Cardiac septum (tissue), 1 donor: ENCODE measurements at regions not wholly inside any gene's neighbourhood (a gene's known extent, or its start where the extent isn't known, plus 50 kb on each side); places are given as distances from the start of the nearest gene placed in this dataset.
"Not testable (repeated sequence)": the region's sequence is repeated elsewhere in the genome, so short reads cannot be mapped to it uniquely, and the experiment has no call there.

ENCODE experiments used
- DNase-seq: peaks from one replicate; pipeline ENCODE4 v3.0.0-alpha.2; 2020; ENCODE audit warnings: low spot score
- intact Hi-C: fragments of 100-400 bp; cut with DNase I; formaldehyde crosslinking; loops from one replicate; pipeline ENCODE4 v1.14.0; 2022
- donor health status: DM: no; HTN: no; CAD: no.

GRCh38 chr6:4725136-4725760 lies 51.0 kb upstream of the CDYL start:
- intact Hi-C loops, DNase-seq: not testable (repeated sequence)

- not testable (repeated sequence) for DNase-seq
These were observed 51.5 kb upstream of the CDYL start for GRCh38 chr6:4724727-4725126.

GRCh38 chr6:4723383-4723782 lies 52.8 kb upstream of the CDYL start:
- intact Hi-C loops, result no loop called here
- no peak for DNase-seq

More at GRCh38 chr6:4724727-4725126, 51.5 kb upstream of the CDYL start:
- intact Hi-C loops, result not testable (repeated sequence)

- DNase-seq, intact Hi-C loops: not testable (repeated sequence)
These were observed 54.8 kb upstream of the CDYL start for GRCh38 chr6:4721368-4721767.

- intact Hi-C loops, result no loop called here
- DNase-seq, result no peak
These were observed 56.7 kb upstream of the CDYL start for GRCh38 chr6:4719491-4719890.

GRCh38 chr6:4717856-4718255 lies 58.3 kb upstream of the CDYL start:
- intact Hi-C loops, result no loop called here
- DNase-seq, result no peak

GRCh38 chr6:4717124-4717523 lies 59.1 kb upstream of the CDYL start:
- no peak for DNase-seq
- intact Hi-C loops, result no loop called here

- intact Hi-C loops, result no loop called here
- DNase-seq, result no peak
These were observed 61.2 kb upstream of the CDYL start for GRCh38 chr6:4714961-4715501.

GRCh38 chr6:4712291-4712690 lies 63.9 kb upstream of the CDYL start:
- DNase-seq, result no peak
- intact Hi-C loops, result no loop called here

GRCh38 chr6:4707011-4707410 lies 69.2 kb upstream of the CDYL start:
- intact Hi-C loops, result no loop called here
- no peak for DNase-seq

GRCh38 chr6:4705809-4706208 lies 70.4 kb upstream of the CDYL start:
- DNase-seq, result no peak
- intact Hi-C loops, result no loop called here

GRCh38 chr6:4703382-4703781 lies 72.8 kb upstream of the CDYL start:
- DNase-seq, result no peak
- intact Hi-C loops, result no loop called here

GRCh38 chr6:4698901-4699659 lies 77.1 kb upstream of the CDYL start:
- intact Hi-C loops, result no loop called here
- no peak for DNase-seq

GRCh38 chr6:4693173-4693970 lies 82.8 kb upstream of the CDYL start:
- no peak for DNase-seq
- intact Hi-C loops, result no loop called here

- intact Hi-C loops, result no loop called here
- DNase-seq, result no peak
These were observed 83.5 kb upstream of the CDYL start for GRCh38 chr6:4692664-4693063.

GRCh38 chr6:4687989-4688947 lies 87.9 kb upstream of the CDYL start:
- intact Hi-C loops, result no loop called here
- DNase-seq, result no peak

GRCh38 chr6:4687656-4687988 lies 88.6 kb upstream of the CDYL start:
- no peak for DNase-seq

GRCh38 chr6:4682431-4683097 lies 93.6 kb upstream of the CDYL start:
- no peak for DNase-seq
- intact Hi-C loops, result no loop called here

More at GRCh38 chr6:4687656-4687988, 88.6 kb upstream of the CDYL start:
- intact Hi-C loops, result no loop called here
